Astrocyte (in vitro differentiated cells and primary cell): ENCODE measurements at regions not wholly inside any gene's neighbourhood (a gene's known extent, or its start where the extent isn't known, plus 50 kb on each side); places are given as distances from the start of the nearest gene placed in this dataset.
"Not testable (repeated sequence)": the region's sequence is repeated elsewhere in the genome, so short reads cannot be mapped to it uniquely, and the experiment has no call there.

Experiments used
- CTCF ChIP-seq: IDR thresholded peaks from 2 replicates; pipeline ENCODE4 v1.5.1; 2011; ENCODE audit warnings: low read depth, mild to moderate bottlenecking, inconsistent platforms, low read length, moderate library complexity; ENCODE audit not compliant: insufficient read depth
- EZH2 ChIP-seq: IDR thresholded peaks from 2 replicates; pipeline ENCODE4 v1.6.1; 2012; ENCODE audit warnings: mild to moderate bottlenecking, low read length, inconsistent platforms; ENCODE audit not compliant: insufficient read depth

GRCh38 chr9:62909447-62909846, 1719.6 kb downstream of the SPATA31A7 start:
- not testable (repeated sequence) for TF ChIP-seq CTCF, EZH2
